GM18907 (cell line): ENCODE measurements at regions not wholly inside any gene's neighbourhood (a gene's known extent, or its start where the extent isn't known, plus 50 kb on each side); places are given as distances from the start of the nearest gene placed in this dataset.
"Not testable (repeated sequence)": the region's sequence is repeated elsewhere in the genome, so short reads cannot be mapped to it uniquely, and the experiment has no call there.

Experiments
- ATAC-seq: cut with Tn5 transposase; IDR thresholded peaks from one replicate; pipeline ENCODE4 v1.9.1; 2021; ENCODE audit warnings: mild to moderate bottlenecking, moderate library complexity; ENCODE audit not compliant: unreplicated experiment

DNA sequence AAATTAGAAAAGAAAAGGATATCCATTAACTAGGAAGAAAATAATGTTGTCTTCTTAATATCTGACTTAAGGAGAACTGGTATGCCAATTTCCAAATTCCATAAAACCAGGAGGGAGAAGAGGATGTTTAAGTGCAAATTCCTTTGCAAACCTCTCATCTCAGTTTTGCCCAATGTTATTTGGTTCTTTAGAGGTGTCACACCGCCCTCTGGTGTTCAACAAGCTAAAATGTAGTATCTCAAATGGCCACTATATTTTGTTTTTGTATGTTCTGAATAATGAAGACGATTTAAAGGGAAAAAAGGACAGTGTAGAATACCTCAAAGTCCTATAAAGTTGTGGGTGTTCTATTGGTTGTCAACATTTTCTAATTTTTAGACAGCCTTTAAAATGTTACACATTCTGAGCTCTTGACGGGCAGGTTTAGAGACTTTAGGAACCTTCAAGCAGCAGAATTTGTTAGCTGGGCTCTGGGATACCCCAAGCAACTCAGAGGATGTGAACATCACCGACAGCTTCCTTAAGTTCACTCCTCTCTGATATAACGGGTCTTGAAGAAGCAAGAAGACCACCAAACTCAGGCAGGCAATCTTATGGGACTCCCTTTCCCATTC is 458.3 kb downstream of the MFSD1 start:
- ATAC-seq = no peak

- ATAC-seq = peak; percentile 57
These were observed 459.5 kb downstream of the MFSD1 start for GRCh38 chr3:159261333-159261732.

- no peak for ATAC-seq
These were observed 462.1 kb downstream of the MFSD1 start for GRCh38 chr3:159263750-159264553.

DNA sequence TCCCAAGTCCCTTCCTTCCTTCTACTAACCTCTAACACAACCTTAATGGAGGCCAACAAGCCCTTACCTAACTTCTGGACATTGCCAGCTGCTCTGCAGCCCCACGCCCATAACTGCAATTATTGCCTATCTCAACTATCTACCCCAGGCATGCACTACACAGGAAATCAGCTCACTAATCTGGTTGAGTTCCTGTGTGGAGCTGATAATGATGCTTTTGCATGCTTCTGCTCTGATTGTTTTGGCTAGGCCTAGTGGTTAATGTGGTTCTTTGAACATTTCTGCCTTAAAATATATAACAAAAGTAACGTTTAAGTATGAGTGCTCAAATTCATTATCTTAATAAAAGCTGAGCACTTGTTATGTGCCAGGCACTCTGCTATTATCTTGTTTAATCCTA is 463.9 kb downstream of the MFSD1 start:
- ATAC-seq = no peak

GRCh38 chr3:159266779-159267178 is 464.9 kb downstream of the MFSD1 start:
- no peak for ATAC-seq

- no peak for ATAC-seq
These were observed 470.1 kb downstream of the MFSD1 start for GRCh38 chr3:159271799-159272512.

DNA sequence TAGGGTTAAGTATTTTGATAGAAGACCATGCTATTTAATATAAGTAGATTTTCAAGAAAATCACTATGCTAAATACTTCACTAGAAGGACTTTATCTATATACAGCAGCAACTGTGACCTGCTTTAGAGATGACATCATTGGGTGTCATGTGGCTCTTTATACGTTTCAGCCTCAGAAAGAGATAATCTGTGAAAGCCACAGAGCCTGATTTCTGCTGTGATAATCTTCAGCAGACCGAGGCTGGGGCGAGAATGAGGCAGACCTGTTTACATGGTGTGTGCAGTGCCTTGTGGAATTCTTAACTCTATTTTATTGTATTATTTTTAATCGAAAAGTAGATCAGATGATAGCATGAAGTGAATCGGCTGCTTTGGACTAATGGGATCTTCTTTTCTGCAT is 471.2 kb downstream of the MFSD1 start:
- ATAC-seq = no peak

DNA sequence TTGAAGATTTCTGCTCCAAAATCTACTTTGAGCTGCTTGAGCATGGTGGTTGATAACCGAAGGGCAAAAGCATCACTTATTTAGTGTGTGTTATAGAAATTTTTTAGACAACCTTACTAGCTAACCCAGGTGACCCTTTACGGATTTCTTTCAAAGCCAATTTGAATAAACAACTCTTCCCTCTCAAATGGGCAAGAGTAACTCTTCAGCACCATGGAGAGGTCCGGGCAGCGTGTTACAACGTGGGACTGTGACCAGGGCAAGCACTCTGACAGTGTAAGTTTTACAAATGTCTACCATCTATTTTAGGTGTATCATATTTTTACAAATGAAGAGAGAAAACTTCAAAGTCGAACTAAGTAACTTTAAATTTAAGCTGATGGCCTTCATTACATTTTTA is 471.8 kb downstream of the MFSD1 start:
- no peak for ATAC-seq

DNA sequence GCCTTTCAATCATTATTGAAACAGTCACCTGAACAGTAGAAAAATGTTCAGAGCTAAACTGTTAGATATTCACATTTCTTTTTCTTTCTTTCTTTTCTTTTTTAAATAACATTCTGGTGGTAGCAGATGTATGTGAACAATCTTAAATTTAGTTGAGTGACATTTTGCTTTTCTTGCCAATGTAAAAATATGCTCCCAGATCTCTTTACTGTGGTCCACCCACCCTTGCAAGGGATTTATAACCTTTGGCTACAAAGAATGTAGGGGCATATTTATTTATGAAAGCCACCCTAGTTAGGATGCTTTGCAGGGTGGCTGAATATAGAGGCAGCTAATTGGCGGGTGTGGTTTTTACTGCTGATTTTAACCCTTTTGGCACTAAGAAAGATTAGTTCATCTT is 473.9 kb downstream of the MFSD1 start:
- no peak for ATAC-seq

DNA sequence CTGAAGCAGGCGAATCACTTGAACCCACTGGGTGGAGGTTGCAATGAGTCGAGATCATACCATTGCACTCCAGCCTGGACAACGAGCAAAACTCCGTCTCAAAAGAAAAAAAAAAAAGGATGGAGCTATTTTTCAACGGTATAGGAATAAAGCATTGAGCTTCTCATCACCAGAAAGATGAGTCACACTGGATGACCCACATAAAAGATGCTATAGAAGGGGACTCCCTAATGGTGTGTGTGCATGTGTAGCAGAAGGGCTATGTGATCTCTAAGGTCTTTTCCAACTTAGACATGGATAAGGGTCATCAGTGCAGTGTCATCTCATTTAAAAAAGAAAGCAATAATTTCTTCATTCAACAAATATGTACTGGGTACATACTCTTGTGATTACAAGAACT is 476.0 kb downstream of the MFSD1 start:
- no peak for ATAC-seq

GRCh38 chr3:159280386-159281191 is 478.7 kb downstream of the MFSD1 start:
- ATAC-seq = no peak

GRCh38 chr3:159293493-159293892 is 491.6 kb downstream of the MFSD1 start:
- no peak for ATAC-seq

DNA sequence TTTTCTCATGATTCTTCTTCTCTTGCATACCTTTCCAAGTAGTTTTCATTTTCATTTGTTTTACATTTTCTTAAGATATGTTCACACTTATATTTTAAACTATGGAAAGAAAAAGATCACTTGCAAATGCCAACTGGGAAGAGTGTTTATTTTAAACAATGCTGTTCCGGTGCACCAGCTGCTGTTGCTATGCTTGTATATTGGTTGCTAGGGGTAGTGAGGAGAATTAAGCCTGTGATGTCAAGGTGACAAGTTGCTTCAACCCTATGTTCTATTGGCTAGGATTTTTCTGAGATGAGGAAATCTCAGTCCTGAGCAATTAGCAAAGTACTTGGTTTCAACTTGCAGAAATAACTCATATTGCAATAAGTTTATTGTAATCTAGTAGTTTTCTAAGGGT is 500.1 kb downstream of the MFSD1 start:
- ATAC-seq = no peak

GRCh38 chr3:159305017-159305416 is 503.2 kb downstream of the MFSD1 start:
- no peak for ATAC-seq

DNA sequence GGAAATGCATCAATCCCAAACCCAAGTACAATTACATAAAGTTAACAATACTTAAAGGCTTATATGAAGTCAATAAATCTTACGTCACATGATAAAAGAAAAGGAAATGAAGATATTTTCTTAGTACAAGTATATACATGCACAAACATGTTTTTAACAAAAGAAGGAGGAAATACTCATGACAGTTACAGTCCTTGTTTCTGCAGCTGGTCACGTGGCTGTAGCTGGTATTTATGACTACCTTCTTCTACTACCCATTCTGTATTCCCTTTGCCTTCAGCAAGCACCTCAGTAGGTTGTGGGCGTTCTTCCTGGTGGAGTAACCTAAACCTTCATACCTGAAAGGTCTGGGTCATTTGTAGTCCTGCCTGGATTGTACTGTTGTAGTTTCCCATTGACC is 514.9 kb downstream of the MFSD1 start:
- not testable (repeated sequence) for ATAC-seq

DNA sequence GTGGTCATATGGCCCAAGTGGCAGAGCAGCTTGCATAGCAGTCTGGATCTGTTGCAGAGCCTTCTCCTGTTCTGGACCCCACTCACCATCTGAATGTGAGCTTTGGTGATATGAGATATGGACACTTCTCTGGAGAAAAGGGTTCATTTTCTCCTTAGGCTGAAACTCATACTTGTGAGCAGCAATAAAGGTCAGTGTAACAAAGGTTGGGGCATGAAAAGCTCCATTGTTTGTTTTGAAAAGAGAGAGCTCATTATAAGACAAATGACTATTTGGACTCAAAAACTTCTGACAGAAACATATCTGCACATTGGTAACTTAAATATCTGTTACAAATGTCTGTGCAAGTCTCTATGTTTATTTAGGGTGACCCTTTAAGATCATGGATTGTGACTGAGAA is 517.3 kb downstream of the MFSD1 start:
- no peak for ATAC-seq

- peak; percentile 79 for ATAC-seq
These were observed 520.6 kb downstream of the MFSD1 start for GRCh38 chr3:159322322-159322939.

DNA sequence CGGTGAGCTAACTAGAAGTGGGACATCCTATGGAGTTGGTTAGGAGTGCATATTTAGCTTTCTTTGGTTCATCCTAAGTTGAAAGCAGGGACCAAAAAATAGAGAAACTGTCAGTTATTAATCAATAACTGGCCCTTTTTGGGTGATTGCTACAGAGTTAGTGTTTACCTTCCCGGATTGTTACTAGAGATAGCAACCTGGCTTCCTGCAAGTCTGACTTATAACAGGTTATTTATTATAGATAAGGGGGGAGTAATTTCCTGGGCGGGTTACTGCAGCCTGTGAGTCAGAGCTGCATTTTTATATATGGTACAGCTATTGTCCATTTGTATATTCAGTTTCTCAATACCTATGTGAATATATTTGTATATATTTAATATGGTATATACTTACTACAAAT is 522.0 kb downstream of the MFSD1 start:
- no peak for ATAC-seq

DNA sequence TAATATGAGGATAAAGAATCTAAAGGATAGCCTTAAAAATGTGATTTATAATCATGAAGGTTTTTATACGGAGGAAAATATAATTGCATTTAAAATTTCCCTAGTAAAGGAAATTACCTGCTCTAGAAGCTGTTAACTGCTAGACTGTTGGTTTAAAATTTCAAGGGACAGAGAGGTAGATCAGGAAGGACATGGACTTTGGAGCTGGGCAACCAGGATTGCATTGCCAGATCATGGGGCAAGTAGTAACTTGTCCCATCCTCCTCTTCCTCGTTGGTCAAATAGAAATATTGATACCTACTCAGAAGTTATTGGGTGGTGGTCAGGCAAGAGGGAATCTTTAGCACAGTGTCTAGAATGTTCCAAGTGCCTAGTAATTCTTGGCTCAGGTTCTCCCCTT is 525.1 kb downstream of the MFSD1 start:
- ATAC-seq = no peak

DNA sequence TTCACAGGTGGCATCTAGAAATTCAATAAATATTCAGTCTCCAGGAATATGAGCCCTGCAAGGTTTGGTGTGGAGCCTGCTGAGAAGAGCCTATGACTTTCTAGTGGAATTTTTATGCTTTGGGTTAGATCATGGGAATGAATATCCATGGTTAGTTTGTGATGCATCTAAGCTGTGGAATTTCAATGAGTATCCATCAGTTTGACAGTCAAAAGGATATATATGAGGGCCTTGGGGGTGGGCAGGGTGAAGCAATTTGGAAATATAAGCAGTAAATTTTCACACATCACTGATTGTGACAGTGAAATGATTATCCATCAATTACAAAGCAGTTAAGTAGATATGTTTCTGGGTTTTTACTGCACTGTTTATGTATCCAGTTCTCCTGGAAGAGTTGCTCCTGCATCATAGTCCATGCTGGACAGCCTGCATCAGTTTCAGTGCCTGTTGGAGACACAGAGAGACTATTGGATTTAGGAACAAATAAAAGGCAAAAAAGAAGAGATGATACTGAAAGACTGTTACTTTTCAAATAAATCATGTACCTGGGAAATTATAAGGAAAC is 530.8 kb downstream of the MFSD1 start:
- no peak for ATAC-seq
